Choroid plexus epithelial cell (primary cell): ENCODE measurements at regions not wholly inside any gene's neighbourhood (a gene's known extent, or its start where the extent isn't known, plus 50 kb on each side); places are given as distances from the start of the nearest gene placed in this dataset.

Experiments
- DNase-seq: peaks from one replicate; pipeline ENCODE4 v3.0.0-alpha.2; 2010; ENCODE audit warnings: low read depth
- H3K4me3 ChIP-seq: 2 replicates; pipeline ENCODE4 v1.5.1; 2011; ENCODE audit warnings: low read depth, mild to moderate bottlenecking, control low read depth, low read length, moderate library complexity
- TF ChIP-seq, protein P1 (sequence below): conservative IDR thresholded peaks from 2 replicates; pipeline ENCODE4 v1.5.1; 2011; ENCODE audit warnings: low read depth, mild to moderate bottlenecking, control low read depth, inconsistent platforms, low read length, moderate library complexity

DNA sequence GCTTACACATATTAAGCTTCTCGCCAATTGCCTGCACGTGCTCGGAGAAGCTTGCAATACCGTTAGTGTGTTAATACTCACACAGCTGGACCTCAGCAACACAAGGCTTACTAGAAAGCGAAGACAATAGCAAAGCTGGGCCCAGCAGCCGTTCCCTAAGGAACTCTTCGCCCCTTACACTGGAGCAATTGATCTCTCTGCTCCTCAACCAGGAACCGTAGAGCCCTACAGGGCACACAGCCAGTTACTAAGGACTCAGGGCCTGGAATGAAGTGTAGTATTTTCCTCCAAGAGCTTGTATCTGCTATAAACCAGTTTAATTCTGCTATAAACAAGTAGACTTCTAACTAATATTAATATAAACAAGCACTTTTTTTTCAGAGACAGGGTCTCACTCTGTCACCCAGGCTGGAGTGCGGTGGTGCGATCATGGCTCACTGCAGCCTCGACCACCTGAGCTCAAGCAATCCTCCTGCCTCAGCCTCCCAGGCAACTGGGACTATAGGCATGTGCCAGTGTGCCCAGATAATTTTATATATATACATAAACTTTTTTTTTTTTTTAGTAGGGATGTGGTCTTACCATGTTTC is 67.0 kb upstream of the SIMC1 start:
- DNase-seq: no peak
- TF ChIP-seq, protein P1, sequence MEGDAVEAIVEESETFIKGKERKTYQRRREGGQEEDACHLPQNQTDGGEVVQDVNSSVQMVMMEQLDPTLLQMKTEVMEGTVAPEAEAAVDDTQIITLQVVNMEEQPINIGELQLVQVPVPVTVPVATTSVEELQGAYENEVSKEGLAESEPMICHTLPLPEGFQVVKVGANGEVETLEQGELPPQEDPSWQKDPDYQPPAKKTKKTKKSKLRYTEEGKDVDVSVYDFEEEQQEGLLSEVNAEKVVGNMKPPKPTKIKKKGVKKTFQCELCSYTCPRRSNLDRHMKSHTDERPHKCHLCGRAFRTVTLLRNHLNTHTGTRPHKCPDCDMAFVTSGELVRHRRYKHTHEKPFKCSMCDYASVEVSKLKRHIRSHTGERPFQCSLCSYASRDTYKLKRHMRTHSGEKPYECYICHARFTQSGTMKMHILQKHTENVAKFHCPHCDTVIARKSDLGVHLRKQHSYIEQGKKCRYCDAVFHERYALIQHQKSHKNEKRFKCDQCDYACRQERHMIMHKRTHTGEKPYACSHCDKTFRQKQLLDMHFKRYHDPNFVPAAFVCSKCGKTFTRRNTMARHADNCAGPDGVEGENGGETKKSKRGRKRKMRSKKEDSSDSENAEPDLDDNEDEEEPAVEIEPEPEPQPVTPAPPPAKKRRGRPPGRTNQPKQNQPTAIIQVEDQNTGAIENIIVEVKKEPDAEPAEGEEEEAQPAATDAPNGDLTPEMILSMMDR: no peak

DNA sequence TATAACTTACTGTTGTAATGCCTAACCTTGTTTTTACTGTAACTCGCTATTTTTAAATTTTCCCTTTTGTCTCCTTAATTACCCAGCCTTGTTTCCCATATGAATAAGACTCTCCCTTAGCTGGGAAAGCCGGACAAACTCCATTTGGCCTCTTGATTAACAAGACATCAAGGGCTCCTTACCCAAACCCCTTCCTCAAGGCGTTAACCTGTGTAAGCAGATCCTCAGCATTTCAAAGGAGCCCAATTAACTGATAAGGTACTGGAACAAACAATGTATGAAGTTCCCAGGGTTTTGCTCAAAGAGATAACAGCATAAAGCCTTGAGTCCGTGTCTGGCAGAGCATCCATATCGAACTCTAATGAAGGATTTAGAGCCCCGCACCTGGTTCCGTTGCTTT is 66.0 kb upstream of the SIMC1 start:
- DNase-seq: no peak
- TF ChIP-seq, protein P1: no peak
- H3K4me3 ChIP-seq: no peak overlapping the region

More for the DNA sequence above, 67.0 kb upstream of the SIMC1 start:
- H3K4me3 ChIP-seq: no peak overlapping the region

DNA sequence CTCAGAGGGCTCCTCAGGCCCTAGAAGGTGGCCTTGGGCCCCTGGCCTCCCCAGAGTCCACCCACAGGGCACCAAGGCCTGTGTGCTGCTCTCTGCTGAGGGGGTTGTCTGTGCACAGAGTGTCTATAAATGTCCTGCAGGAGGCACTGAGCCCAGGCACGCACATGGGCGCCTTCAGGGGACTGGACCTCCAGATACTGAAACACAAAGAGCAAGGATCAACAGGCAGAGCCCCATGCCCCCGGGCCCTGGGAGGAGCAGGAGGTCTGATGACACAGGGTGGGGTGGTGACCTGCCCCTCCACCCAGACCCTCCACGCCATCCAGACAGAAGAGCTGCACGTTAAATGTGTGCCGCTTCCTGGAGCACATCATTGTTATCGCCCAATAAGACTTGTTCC is 64.6 kb upstream of the SIMC1 start:
- H3K4me3 ChIP-seq: no peak overlapping the region
- TF ChIP-seq, protein P1: no peak
- DNase-seq: no peak

DNA sequence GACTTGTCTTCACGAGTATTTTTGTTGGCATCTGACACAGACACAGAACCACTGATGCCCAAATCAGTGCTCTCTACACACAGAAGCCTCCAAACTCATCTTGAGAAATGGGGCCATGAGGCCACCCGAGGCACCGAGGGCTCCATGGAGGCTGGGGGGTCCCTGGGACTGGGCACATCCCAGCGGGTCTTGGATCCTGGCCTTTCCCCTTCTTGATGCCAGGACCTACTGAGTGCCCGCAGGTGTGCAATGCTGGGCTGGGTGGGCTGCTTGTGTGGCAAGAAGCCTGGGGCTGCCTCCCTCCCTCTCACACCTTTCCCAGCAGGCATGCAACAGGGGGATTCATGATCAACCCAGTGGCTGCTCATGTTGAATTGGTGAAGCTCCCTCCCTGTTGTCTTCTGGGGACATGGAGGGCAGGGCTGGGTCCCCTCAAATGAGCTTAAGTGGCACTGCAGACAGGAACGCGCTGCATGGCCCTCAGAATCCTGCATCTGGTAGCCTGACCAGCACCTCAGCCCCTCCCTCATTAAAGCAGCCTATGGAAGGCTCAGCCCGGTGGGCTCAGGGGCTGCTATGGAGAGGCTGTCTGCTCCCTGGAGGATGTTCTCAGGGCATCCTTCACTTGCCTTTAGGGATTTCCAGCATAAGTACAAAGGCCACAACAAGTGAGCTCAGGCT is 63.7 kb upstream of the SIMC1 start:
- no peak overlapping the region for H3K4me3 ChIP-seq
- DNase-seq: no peak
- TF ChIP-seq, protein P1: no peak

DNA sequence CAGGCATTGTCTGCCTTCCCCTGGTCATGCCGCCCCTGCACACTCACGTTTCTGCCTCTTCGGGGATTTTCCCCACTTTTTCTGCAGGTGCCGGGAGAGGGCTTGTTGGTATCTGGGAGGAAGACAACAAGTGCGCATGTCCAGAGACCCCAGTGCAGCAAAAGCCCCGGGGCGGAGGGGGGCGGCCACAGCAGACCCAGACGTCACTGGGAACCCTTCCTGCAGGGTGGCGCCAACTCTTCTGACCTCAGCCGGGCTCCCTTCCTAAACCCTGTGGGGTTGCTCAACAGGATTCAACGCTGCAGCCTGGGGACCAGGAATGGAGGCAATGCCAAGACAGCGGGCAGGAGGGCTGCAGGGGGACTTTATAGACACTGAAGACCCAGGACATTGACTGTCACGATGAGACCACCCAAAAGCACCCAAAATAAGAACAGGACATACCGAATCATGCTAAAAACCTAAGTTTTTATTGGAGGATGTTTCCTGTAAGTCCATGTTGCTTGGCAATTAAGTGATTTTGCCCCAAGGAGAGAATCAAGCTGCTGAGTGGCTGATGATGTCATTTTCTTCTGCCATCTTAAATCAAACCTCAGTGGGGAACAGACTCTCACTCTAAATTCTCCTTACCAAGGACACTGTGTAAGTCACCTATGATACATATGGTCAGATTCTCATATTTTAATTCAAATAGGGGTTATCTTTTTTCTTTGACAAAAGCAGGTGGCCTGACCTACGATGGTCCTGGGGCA is 62.9 kb upstream of the SIMC1 start:
- no peak overlapping the region for H3K4me3 ChIP-seq
- no peak for DNase-seq
- TF ChIP-seq, protein P1: no peak

DNA sequence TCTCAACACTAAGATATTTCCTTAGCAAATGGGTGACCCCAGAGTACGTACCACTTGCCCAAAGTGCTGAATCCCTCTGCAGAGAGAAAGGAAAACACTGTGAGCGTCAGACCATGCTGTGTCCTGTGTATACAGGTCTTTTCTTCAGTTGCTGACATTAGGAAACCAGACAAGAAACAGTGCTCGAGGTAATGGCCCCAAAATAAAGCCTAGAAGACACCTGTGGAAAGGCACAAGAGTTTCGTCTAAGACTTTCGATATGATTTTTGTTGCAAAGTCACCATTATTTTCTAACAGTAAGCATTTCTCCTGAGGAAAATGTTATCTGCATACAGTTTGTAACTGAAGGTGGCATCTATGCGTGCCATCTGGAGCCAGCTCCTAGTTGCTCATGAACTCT is 62.0 kb upstream of the SIMC1 start:
- TF ChIP-seq, protein P1: no peak
- no peak overlapping the region for H3K4me3 ChIP-seq
- no peak for DNase-seq
